Right lobe of liver (tissue), 6 donors: ENCODE measurements at regions not wholly inside any gene's neighbourhood (a gene's known extent, or its start where the extent isn't known, plus 50 kb on each side); places are given as distances from the start of the nearest gene placed in this dataset.

Source experiments
- ATAC-seq, 4 donors: fragments of 200-7000 bp; cut with Tn5 transposase; one replicate each; pipeline ENCODE4 v1.9.1; 2020; ENCODE audit warnings: mild to moderate bottlenecking in 4 of 4, moderate library complexity in 4 of 4
- DNase-seq, 3 donors: peaks; one replicate each; pipeline ENCODE4 v3.0.0-alpha.2; 2020
- H3K27ac ChIP-seq, 3 donors: fragments of 200-600 bp; one replicate each; pipeline ENCODE4 v1.8.0; 2022
- H3K27me3 ChIP-seq, 2 donors: fragments of 200-600 bp; one replicate each; pipeline ENCODE4 v1.8.0; 2022
- H3K36me3 ChIP-seq, 4 donors: fragments of 200-600 bp; sonication (generic) in 1 of 4; one replicate each; pipeline versions ENCODE4 v1.5.1 to v1.8.0; 2017 to 2022; ENCODE audit warnings: control low read depth in 1 of 4
- H3K4me1 ChIP-seq, 4 donors: fragments of 200-600 bp; sonication (generic) in 1 of 4; one replicate each; pipeline versions ENCODE4 v1.5.1 to v1.8.0; 2017 to 2022; ENCODE audit warnings: control low read depth in 1 of 4
- H3K4me3 ChIP-seq, 3 donors: fragments of 200-600 bp; one replicate each; pipeline ENCODE4 v1.8.0; 2022
- H3K9me3 ChIP-seq, 4 donors: fragments of 200-600 bp; sonication (generic) in 1 of 4; one replicate each; pipeline versions ENCODE4 v1.5.1 to v1.8.0; 2017 to 2022; ENCODE audit warnings: control low read depth in 1 of 4
- CTCF ChIP-seq, 4 donors: fragments of 200-600 bp in 3 of 4; fragments of 450-650 bp in 1 of 4; IDR thresholded peaks; one replicate each; pipeline versions ENCODE4 v1.5.1 to v1.8.0; 2016 to 2022; ENCODE audit warnings: antibody characterized with exemption in 4 of 4, mild to moderate bottlenecking in 2 of 4
- POLR2A ChIP-seq: fragments of 450-650 bp; IDR thresholded peaks from one replicate; pipeline ENCODE4 v1.6.1; 2017; ENCODE audit warnings: antibody characterized with exemption, mild to moderate bottlenecking
- WGBS: methylation state at CpG from one replicate; pipeline ENCODE4 v1.1.6; 2018; ENCODE audit warnings: low coverage, low lambda C conversion rate; ENCODE audit not compliant: insufficient coverage; ENCODE audit errors: missing lambda C conversion rate; 5-methylcytosine and 5-hydroxymethylcytosine counted together
- intact Hi-C, 2 donors: fragments of 100-400 bp; cut with DNase I; formaldehyde crosslinking; loops; one replicate each; pipeline versions ENCODE4 v1.11.2 to v1.14.1; 2022
- donor health status: DM: no; HTN: yes; CAD: no.
- donor health status: DM: no; HTN: no; CAD: no.
- donor health status: DM: no; HTN: no; CAD: no.
- donor health status: DM: no; HTN: yes; CAD: no.
- donor health status: DM: no; HTN: yes; CAD: no.

DNA sequence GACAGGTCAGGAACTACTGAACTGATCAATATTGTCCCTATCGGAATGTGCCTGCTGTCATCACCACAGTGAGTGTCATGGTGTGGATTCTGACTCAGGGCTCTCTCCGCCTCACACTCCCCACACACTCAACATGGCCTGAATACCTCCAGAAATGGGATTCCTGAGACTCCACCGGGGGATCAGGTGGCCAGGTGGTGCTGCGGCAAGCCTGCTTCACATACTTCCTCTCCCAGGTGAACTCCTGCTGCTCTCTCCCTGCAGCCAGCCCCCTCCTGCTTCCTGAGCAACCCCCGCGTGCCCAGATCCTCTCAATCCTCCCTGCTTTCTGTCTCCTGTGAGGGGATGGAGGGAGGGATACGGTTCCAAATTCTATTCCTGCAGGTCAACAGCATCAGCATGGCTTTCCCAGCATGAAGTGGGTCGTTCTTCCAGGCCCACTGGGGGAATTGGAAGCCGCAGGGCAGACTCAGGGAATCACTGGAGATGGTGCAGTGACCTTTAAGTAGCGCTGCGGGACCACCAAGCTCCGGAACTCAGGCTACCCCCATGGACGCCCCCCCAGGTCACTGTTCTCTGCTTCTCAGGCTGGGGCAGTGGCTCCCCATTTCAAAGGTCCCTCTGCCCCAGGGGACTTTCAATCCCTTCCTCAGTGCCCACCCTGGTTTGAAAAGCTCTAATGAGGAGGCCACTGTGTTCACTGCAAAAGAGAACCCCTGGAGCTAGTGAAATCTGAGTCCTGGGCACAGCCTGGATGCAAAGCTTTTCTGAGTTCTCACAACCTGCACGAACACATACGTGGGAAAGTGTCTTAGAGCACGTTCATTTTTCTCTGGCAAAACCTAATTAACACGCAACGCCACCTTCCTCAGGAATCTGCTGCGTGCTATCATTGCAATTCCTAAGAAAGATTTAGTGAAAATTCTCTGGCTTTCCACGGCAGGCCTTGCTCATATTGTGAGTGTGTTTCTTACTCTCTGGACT, 168.4 kb downstream of the ZFP36L2 start:
- Histone ChIP-seq H3K27me3 (no peaks in the 10 kb centered on the region), H3K4me3 (no peak overlapping the region), H3K9me3 (no peaks in the 10 kb centered on the region), H3K4me1 (peaks cover 0 to 7% (median 0%) of the 10 kb centered on the region in 4 donors), H3K36me3 (no peaks in the 10 kb centered on the region), H3K27ac (no peak overlapping the region)
- ATAC-seq (peak; percentile 39 to 85 (median 62)), DNase-seq (no peak)
- TF ChIP-seq CTCF (IDR thresholded peaks at IDR 0.05) (no peak), POLR2A (no peak)
- WGBS, result 73% methylated on average over 14 of the region's 20 CpGs
- intact Hi-C loops, result no loop called here

DNA sequence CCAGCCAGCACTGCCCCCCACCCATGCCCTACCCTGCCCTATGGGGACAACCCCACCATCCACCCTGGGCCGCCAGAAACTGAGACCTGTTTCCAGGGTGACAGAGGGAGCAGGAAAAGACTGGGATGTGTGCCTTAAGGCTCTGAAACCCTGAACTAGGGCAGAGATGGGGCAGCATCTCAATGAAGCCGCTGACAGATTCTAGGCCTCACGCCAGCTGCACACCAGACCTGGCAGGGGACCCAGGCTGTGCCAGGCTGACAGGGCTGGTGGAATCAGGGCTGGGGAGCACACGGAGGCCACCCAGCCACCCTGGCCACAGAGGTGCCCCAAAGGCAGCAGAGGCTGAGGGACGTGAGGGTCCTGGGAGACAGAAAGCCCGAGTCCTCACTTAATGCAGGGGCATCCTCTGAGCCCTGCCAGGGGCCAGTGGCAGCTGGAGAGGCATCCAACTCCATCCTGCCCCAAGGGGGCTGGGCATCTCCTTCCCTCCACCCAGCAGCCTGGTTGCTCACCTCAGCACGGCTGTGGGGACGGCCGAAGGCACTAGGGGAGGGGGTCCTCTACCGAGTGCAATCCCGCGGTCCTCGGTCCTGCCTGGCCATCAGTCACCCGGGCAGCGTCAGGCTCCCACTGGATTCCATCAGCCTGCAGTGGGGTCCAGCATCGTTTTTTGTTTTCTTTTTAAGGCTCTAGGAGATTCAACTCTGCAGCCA, 169.2 kb downstream of the ZFP36L2 start:
- peak; percentile 66 to 79 (median 78) for DNase-seq
- peak; percentile 71 to 86 (median 74) for ATAC-seq
- H3K9me3 ChIP-seq, result no peaks in the 10 kb centered on the region
- intact Hi-C loops, result no loop called here
- no peak for TF ChIP-seq POLR2A
- no peak for TF ChIP-seq CTCF (IDR thresholded peaks at IDR 0.05)
- no peaks in the 10 kb centered on the region for H3K27me3 ChIP-seq
- WGBS, result 49% methylated on average over 2 of the region's 16 CpGs
- H3K4me3 ChIP-seq, result no peak overlapping the region
- peaks cover 0 to 13% (median 2%) of the 10 kb centered on the region in 4 donors for H3K4me1 ChIP-seq
- H3K27ac ChIP-seq, result no peak overlapping the region
- no peaks in the 10 kb centered on the region for H3K36me3 ChIP-seq

DNA sequence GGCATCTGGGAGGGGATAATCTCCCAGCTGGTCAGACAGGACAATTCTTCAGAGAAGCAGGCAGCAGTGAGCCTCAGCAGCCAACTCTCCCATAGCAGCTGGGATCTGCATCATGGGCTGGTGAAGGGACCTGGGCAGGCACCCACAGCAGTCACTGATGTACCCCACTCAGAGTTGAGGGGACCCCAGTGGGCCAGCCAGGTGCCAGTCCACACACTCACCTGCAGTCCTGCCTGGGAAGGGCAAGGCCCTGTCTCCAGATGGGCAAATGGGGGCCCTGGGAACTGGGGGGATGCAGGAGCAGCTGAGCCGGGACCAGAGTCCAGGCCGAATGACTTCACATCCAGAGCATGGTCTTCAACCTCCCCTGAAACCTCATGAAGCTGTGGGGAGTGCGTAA, 170.4 kb downstream of the ZFP36L2 start:
- ATAC-seq, result no peak
- Histone ChIP-seq H3K27me3 (no peaks in the 10 kb centered on the region), H3K4me1 (peaks cover 0 to 17% (median 4%) of the 10 kb centered on the region in 4 donors), H3K27ac (no peak overlapping the region), H3K9me3 (no peaks in the 10 kb centered on the region), H3K4me3 (no peak overlapping the region), H3K36me3 (no peaks in the 10 kb centered on the region)
- no CpG with 5 or more reads among the region's 3 CpGs for WGBS
- TF ChIP-seq CTCF (IDR thresholded peaks at IDR 0.05) (no peak), POLR2A (no peak)
- intact Hi-C loops, result no loop called here
- peak in 1 of 3 donors; percentile 26 for DNase-seq

- Histone ChIP-seq H3K36me3 (no peaks in the 10 kb centered on the region), H3K4me1 (peaks cover 0 to 17% (median 4%) of the 10 kb centered on the region in 4 donors), H3K27ac (no peak overlapping the region), H3K4me3 (no peak overlapping the region), H3K9me3 (no peaks in the 10 kb centered on the region), H3K27me3 (no peaks in the 10 kb centered on the region)
- WGBS, result 87% methylated on average over 7 of the region's 16 CpGs
- TF ChIP-seq POLR2A, result no peak
- no peak for TF ChIP-seq CTCF (IDR thresholded peaks at IDR 0.05)
- intact Hi-C loops, result no loop called here
- no peak for ATAC-seq
- peak in 1 of 3 donors; percentile 34 for DNase-seq
These were observed 171.1 kb downstream of the ZFP36L2 start for GRCh38 chr2:43055086-43055912.
